NCI-H345 treated with DMSO at 0.1 percent for 48 hours (cell line): ENCODE measurements at regions not wholly inside any gene's neighbourhood (a gene's known extent, or its start where the extent isn't known, plus 50 kb on each side); places are given as distances from the start of the nearest gene placed in this dataset.
"Not testable (repeated sequence)": the region's sequence is repeated elsewhere in the genome, so short reads cannot be mapped to it uniquely, and the experiment has no call there.

Experiments
- DNase-seq: peaks from one replicate; lab custom pipeline; 2025; ENCODE audit not compliant: unreplicated experiment; lab: John Stamatoyannopoulos, UW

DNA sequence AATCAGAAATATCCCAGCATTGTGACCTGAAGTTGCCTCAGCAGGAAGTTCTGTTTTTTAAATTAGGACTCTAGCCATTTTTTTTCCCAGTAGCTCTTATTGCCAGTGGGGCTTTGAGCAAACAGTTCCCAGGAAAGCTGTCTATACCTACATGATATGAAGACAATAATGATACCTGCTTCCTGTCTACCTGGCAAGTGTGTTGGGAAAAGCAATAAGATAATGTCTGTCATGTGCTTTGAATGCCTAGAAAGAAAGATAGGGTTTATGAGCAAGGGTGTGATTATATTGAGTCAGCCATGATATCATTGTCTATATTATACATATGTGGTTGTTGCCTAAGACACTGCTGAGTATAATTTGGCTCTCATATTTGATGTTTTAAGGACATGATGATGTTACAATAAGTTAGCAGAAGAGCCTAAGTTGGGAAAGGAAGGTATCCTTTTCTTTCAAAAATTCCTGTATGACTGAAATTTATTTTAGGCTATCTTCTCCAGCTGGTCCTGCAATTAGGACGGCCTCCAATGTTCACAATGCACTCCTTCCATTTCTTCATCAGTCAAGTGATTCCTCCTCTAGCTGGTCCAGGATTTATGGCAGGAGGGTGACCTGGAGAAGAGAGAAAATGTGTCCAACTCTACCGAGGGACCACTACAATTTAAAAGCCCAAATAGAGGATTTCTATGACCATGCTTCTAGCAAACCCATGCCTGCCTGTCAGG, 99.6 kb upstream of the CDC42BPA start:
- no peak for DNase-seq

DNA sequence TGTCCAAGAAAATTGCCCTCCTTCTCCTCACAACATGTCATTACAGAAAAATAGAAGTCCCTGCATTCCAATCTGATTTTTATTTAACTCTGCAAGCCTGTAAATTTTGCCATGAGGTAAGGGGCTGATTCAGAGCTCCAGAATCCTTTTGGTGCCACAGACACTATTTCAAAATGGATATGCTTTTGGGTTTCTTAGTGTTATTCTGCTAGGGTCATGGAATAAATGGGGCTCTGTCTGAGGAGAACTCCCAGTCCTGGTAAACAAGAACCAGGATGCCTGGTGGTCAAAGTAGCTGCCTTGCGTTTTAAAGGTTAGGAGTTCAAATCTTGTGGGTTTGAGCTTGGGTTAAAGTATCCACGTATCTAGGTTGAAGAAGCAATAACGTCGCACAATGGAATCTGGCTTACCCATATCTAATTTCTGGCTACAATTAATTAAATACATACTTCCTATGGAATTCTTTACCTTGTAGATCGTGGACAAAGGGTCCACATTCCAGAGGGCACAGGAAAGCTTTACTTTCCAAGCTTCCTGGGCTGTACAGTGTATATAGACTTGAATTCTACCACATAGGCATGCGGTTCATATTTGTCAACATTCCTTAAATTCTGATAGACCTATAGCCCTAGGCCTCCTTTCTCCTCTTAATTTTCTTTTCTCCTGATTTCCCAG, 98.0 kb upstream of the CDC42BPA start:
- no peak for DNase-seq

DNA sequence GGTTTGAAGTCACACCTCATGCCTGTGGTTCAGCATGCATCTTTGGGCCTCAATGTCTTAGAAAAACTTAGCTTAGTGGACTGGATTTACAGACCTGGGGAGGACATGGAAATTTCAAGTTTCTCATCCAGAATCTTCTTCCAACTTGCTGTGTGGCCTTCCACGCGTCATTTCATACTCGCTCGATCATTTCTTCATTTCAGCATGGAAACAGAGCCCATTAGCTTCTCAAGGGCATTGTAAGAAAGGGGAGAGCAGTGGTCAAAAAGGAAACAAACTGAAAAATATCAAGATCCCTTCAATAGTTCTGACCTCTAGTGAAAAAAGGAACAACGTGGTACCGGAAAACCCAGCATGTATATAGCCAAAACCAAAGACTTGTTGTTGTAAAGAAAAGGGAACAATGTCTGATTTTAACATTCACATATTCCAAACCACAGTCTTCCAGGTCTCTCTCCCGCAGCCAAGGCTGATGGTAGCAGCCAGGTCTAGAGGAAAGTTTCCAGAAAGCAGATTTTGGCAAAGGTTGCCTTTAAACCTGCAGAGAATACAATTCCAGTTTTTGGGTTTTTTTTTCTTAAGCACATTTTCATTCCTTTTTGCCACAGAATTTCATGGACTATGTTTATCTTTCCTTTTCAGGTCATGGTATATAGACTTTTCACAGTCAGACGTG, 97.0 kb upstream of the CDC42BPA start:
- no peak for DNase-seq

DNA sequence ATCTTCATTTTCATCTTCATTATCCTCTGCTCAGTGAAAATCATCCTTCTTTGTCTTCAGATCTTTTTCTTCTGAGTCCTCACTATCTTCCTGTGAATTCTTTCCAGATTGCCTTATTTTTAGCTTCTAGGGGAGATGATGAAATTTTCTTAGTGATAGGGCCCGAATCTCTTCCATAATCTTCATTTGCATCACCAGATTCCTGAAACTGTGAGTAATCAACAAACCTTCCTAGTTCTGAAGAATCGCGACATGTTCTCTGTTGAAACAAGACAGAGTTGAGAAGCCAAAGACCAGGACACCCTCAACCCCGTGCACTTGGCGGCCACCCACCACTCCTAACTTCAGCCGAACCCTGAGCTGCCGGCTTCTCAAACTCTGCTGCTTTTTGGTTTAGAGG, 92.8 kb upstream of the CDC42BPA start:
- no peak for DNase-seq

DNA sequence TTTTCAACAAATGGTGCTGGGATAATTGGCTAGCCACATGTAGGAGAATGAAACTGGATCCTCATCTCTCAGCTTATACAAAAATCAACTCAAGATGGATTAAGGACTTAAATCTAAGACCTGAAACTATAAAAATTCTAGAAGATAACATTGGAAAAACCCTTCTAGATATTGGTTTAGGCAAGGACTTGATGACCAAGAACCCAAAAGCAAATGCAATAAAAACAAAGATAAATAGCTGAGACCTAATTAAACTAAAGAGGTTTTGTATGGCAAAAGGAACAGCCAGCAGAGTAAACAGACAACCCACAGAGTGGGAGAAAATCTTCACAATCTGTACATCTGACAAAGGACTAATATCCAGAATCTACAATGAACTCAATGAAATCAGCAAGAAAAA, 88.0 kb upstream of the CDC42BPA start:
- DNase-seq: not testable (repeated sequence)

DNA sequence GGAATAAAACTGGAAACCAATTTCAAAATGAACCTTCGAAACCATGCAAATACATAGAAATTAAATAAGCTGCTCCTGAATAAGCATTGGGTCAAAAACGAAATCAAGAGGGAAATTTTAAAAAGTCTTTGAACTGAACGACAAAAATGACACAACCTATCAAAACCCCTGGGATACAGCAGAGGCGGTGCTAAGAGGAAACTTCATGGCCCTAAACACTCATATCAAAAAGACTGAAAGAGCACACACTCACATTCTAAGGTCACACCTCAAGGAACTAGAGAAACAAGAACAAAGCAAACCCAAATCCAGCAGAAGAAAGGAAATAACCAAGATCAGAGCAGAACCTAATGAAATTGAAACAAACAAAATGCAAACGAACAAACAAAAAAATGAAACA, 85.2 kb upstream of the CDC42BPA start:
- no peak for DNase-seq

DNA sequence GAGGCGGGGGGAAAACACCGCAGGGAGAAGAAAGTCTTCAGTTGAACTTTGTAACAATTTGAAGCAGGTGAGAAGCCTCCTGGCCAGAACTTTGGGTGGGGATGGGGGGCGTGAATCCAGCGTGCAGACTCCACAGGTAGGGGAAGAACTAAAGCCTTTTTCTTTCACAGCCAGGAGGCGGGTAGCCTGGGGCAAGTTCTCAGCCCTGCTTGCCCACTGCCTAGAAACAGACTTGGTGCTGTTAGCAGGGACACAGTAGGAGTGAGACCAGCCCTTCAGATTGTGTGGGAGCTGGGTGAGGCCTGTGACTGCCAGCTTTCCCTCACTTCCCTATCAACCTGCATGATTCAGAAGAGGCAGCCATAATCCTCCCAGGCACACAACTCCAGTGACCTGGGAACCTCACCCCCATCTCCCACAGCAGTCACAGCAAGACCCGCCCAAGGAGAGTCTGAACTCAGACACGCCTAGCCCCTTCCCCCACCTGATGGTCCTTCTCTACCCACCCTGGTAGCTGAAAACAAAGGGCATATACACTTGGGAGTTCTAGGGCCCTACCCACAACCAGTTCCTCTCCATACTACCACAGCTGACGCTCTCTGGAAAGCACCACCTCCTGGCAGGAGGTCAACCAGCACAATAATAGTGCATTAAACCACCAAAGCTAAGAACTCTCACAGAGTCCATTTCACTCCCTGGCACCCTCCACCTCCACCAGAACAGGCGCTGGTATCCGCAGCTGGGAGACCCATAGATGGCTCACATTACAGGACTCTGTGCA, 83.5 kb upstream of the CDC42BPA start:
- no peak for DNase-seq

DNA sequence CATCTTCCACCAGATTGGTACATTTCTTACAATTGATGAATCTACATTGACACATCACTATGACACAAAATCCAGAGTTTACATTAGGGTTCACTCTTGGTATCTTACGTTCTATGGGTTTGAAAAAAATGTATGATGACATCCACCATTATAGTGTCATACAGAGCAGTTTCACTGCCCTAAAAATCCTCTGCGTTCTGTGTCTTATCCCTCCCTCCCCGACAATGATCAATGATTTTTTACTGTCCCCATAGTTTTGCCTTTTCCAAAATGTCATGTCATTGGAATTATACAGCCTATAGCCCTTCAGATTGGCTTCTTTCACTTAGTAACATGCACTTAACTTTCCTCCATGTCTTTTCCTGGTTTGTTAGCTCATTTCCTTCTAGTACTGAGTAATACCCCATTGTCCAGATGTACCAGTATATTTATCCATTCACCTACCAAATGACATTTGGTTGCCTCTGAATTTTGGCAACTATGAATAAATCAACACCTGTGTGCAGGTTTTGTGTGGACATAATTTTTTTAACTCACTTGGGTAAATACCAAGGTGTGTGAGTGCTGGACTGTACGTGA, 80.9 kb upstream of the CDC42BPA start:
- DNase-seq: no peak

DNA sequence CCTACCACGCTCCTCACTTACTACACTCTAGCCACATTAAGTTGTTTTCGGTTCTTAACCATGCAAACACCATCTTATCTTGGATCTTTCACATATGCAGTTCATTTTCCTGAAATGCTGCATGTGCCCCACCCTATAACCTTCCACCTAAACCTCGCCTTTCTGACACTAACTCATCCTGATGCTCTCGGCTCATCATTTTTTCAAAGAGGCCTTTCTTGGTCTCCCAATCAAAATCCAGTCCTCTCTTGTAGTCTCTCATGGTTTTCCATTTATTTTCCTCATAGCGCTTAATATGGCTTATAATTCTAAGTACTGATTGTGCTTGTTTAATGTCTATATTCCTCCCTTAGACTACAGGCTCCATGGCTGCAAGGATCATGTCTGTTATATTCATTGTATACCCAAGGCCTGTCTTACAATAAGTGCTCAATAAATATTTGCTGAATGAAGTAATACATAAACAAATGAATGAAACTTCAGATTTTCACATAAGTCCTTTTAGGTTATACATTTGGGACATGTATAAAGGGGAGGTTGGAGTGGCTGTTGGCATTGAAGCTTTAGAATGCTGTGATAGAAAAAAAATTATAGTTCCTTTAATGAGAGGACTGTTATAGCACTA, 79.2 kb upstream of the CDC42BPA start:
- DNase-seq: no peak

DNA sequence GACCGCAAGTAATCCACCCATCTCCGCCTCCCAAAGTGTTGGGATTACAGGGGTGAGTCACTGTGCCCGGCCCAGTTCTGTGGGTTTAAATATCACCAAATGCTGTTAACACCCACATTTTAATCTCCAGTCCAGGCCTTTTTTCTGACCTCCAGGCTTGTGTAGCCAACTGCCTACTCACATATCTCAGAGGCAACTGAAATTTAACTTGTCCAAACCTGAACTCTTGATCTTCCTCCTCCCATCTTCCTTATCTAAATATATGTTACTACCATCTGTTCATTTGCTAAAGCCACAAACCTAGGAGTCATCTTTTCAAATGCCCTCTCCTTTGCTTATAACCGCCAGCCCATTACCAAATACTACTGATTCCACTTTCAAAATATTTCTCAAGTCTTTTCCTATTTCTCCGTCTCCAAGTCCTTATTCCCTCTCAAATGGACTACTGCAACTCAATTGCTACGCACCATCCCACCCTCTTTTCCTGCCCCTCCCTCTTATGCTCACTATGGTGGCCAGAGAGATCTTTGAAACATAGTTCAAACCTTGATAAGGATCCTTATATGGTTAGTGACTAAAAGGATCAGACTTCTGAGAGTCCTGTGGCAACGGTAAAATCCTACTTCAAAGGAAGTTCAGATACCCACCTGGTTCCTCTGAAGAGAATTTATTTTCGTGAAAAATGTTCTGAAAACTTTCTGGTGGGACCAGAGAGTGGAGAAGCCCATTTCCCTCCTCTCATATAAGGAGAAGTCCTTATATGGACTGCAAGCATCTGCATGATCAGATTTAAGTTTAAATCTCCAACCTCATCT, 78.5 kb upstream of the CDC42BPA start:
- no peak for DNase-seq

DNA sequence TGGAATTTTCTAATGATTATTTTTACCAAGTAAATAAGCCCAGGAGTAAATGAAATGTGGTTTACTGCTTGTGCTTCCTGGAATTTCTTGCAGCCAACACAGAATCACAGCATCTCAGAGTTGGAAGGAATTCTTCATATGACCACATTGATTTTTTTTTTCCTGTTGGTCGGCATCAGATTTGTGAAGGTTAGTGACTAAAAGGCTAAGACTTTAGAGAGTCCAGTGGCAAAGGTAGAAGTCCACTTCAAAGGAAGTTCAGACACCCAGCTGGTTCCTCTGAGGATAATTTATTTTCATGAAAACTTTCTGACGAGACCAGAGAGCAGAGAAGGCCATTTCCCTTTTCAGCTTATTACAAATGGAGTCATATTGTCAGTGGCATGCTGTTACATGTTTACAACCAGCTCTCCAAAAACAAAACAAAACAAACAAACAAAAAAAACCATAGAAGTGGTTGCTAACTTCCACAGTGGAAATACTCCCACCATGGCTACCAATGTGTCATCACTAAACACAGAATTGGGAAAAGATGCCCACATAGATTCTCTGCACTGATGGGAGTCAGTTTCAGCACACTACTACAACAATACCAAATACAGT, 77.2 kb upstream of the CDC42BPA start:
- no peak for DNase-seq

DNA sequence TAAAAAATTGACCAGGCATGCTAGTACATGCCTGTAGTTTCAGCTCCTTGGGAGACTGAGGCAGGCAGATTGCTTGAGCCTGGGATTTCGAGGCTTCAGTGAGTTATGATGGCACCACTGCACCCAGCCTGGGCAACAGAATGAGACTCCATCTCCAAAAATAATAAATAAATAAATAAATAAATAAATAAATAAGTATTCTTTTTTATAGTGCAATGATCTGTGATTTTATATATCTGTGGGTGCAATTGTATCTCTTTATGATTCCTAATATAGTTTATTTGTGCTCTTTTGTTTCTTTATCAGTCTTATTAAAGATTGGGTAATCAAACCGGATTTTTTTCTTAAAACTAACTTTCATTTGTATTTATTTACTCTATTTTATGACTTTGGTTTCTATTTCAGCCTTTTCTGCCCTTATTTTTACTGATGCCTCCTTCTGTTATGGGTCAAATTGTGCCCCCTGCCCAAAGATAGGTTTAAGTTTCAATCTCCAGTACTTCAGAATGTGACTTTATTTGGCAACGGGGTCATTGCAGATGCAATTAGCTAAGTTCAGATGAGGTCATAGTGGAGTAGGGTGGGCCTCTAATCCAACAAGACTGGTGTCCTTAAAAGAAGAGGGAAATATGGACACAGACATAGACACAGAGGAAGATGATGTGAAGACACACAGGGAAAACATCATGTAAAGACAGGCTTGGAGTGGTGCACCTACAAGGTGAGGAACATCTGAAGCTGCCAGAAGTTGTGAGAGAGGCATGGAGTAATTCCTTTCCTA, 74.9 kb upstream of the CDC42BPA start:
- no peak for DNase-seq

DNA sequence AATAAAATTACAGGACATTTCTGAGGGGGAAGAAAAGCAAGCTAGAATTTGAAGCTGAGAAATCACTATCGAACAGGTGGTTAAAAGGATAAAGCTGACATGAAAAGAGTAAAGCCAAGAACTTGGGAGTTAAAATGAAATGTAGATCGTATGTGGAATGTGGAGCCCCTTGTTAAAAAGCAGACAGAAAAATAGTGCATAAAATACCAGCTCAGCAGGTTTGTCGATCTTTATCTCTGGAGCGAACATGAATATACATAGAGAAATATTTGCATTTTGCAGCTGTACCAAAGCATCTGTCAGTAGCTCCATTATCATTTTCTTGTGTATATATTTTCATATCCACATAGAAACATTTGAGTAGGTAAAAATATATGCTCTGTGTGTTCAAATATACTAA, 73.6 kb upstream of the CDC42BPA start:
- DNase-seq: no peak

DNA sequence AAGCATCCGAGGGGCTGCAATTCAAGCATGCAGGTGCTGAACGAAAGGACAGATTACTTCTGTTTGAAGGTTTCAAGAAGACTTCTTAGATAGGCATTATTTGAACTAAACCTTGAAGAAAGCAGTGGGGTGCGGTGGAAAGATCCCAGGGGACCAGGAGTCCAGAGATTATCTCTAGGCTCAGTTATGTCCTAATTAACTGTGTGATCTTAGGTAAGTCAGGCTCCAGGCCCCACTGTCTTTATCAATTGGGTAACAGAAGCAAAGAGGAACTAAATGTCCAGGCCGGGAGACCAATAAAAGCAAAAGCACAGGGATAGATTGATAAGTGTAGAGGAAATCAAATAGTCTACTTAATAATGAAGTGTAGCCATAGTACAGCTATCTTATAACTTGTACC, 72.9 kb upstream of the CDC42BPA start:
- no peak for DNase-seq

DNA sequence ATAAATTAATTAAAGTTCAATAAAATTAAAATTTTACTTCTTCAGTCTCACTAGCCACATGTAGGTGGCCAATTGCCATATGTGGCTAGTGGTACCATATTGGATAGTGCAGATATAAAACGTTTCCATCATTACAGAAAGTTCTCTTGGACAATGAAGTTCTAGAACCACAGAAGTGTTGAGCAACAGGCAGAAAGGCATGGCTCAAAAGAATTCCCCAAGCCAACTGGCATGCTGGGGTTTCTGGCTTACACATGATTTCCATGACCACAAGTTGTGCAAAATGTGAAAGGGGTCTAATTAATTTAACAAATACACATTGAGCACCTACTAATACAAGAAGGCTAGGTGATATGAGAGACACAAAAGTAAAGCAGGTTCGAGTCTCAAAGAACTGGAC, 72.2 kb upstream of the CDC42BPA start:
- DNase-seq: no peak

DNA sequence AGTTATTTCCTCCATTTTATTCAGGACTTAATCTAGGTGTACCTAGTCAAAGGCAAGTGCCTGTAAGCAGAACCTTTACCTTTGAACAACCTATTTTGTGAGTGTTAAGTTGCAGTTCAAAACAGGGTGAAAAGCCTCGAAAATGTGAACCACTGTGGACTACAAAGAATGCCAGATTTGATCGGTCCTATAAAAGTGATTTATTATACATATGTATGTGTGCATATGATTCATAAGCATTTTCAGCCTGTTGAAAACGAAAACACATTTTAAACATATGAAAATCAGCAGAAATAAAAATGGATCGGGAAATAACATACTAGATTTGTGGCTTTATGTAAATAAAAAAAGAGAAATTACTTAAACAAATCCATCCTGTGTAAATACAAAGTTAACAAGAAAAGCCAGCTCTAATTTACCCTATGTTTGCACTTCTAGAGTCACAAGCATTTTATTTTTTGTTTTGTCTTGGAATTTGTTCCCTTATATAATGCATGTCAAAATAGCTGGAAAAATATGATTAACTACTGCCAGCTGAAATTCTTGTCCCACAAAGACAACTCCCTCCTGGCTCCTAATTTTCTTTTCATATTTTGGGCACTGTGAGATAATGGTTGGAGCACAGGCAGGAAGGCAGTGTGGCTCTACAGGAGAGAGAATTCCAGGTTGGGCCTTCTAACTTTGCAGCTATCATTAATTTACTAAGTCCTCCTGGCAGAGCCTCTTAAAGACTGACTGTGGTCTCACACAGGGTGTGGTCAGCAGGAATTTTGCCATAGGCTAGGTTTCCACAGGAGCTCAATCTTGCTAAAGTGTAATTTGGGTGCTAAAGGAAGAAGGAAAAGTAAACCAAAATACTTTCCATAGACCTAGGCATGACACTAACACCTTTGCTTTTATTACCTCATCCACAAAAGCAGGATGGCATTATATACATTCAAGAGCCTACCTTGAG, 70.2 kb upstream of the CDC42BPA start:
- no peak for DNase-seq

DNA sequence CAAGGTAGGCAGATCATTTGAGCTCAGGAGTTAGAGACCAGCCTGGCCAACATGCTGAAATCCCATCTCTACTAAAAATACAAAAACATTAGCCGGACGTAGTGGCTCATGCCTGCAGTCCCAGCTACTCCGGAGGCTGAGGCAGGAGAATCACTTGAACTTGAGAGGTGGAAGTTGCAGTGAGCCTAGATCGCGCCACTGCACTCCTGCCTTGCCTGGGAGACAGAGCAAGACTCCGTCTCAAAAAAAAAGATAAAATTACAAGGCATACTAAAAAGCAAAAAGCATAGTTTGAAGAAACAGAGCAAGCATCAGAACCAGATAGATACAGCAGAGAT, 61.2 kb upstream of the CDC42BPA start:
- no peak for DNase-seq
